ENCODE measurements at regions not wholly inside any gene's neighbourhood (a gene's known extent, or its start where the extent isn't known, plus 50 kb on each side); places are given as distances from the start of the nearest gene placed in this dataset.
A peak's percentile ranks its signal among the peaks of the same experiment; 100 is the strongest.

GRCh38 chr7:131000873-131001272, 266.9 kb upstream of the KLF14 start:
- no peak for DNase-seq

GRCh38 chr7:131002600-131002999, 268.6 kb upstream of the KLF14 start:
- no peak for DNase-seq

GRCh38 chr7:131003634-131004033, 269.6 kb upstream of the KLF14 start:
- DNase-seq: no peak

DNA sequence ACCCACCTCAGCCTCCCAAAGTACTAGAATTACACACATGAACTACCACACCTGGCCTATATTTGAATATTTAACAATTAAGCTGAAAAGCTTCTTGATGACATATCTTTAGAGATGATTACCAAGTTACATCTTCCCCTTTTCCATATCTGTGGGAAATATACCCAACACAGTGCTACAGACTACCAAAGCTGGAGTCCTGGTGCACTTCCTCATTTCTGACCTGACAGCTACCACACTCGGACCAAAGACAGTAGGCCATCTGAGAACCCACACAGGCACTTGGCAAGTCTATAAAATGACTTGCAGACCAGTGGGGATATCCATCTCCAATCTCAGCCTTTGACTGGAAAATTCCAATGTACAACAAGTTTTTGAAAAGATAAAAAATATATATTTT, 270.4 kb upstream of the KLF14 start:
- DNase-seq: no peak

- peak; percentile 6 for DNase-seq
Measured at GRCh38 chr7:131007439-131008330, 273.7 kb upstream of the KLF14 start.

DNA sequence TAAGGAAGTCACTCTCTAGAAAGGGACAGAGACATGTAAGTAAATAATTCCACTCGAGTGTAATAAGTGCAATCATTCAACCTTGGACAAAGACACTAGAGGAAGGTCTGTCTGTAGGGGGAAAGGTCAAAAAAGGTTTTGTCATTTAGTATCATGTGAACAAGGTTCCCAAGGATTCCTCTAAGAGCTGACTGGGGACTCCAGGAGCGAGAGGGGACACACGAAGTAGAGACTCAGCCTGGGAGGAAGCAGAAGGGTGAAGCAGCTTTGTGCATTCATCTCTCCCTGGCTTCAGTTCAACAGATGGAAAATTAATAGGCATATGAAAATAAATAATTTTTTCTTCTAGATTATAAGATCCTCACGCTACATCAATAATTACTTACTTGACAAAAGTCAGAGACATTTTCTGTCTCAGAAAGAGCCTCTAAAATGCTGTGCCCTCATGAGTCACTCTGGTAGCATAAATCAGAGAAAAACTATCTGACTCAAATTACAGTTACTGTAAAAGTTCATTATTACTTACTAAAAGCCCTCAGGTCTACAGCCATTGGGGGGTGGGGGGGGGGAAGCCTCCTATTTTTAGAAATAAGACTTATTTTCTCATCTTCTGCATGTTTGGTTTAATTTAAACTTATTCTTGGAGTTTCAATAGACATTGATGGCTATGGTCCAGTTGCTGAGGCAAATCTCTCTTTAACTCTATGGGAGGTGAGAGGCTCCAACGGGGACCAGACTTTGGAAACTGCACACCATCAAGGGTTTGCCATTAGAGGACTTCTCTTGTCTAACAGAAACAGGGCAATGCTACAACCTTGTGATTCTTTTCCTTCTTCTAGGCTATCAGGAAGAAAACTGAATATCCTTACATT, 275.1 kb upstream of the KLF14 start:
- no peak for DNase-seq

GRCh38 chr7:131010029-131010716, 276.2 kb upstream of the KLF14 start:
- no peak for DNase-seq

DNA sequence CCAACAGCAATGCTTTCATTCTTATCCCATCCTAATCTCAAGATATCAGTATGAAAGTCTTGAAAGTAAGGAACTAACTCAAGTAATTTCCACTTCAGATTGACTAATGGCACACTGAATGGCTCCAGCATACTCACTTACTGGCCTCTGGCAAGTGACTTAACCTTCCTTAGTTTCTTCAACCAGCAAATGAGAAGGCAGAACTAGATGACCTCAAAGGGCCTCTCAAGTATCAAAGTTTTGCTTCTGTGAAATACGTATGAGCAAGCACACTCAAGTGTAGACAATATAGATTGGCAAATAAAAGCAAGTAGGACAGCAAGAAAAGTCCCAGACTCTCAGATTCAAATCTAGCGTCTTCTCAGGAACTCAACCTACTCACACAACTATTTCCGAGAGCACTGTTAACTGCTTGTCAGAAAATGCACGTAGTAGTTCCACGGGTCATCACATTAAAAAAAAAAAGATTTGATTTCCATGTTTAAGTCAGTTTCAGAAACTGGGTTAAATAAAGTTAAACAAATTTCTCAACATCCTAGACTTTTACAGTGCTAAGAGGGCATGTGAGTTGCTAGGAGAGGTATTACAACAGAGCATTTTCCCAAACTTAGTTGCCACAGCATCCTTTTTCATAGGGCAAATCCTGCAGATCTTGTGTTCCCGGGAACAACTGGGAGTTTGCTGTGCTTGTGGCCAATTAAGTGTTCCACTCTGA, 276.9 kb upstream of the KLF14 start:
- no peak for DNase-seq

- no peak for DNase-seq
Measured at GRCh38 chr7:131011432-131011742, 277.4 kb upstream of the KLF14 start.

GRCh38 chr7:131011976-131012375, 278.0 kb upstream of the KLF14 start:
- no peak for DNase-seq

DNA sequence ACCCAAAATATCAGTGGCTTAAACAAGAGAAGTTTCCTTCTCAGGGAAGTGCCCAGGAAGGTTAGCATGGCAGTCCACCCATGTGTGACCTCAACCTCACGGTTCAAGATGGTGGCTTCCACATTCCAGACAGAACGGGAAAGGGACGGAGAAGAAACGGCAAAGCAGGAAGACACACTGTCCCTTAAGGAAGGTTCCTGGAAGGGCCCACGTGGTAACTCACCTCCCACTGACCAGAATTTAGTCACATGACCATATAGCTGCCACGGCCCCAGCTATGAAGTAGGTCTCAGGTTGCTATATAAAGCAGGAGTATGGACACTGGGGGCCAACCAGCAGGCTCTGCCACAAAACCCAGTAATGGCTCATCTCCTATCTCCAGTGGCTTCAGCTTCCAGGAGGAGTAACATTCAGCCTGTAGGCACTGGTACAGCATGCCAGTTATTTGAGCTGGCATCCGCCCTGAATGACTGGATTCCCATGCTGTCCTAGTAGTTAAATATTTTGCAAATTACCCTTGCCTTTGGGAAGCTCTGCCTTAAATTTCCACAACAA, 278.5 kb upstream of the KLF14 start:
- DNase-seq: no peak

DNA sequence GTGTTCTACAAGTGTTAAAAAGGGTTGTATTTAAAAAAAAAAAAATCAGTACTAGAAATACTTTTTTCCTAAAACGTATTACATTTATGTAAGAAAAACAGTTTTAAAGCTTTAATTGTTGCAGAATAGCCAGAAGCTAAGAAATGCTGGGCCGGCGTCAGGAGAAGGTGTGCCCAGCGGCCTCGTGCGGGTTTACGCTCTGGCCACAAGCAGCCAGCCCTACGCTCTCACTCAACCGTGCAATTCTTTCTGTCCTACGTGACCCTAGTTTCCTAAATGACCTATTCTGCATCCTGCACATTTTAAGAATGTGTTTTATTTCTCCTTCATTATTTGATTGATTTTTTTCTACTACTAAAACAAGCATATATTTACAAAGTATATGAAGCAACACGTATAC, 279.7 kb upstream of the KLF14 start:
- no peak for DNase-seq

- no peak for DNase-seq
Measured at GRCh38 chr7:131014906-131015656, 281.1 kb upstream of the KLF14 start.

- DNase-seq: no peak
Measured at GRCh38 chr7:131015657-131015958, 281.6 kb upstream of the KLF14 start.

DNA sequence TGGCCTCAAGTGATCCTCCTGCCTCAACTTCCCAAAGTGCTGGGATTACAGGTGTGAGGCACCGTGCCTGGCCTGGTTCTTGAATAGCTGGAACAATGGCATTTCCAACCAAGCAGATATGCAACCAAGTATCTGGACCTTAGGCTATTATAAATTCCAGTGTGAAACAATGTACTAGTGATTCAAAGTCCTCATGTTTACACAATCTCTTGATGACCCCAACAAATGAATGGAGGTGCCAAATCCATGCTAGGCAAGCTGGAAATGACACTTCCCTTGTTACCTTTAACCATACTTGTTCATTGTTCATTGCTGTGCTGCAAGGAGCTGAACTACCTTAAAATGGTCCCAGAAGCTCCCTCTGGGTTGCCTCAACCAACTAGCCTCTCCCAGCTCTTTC, 282.2 kb upstream of the KLF14 start:
- no peak for DNase-seq

DNA sequence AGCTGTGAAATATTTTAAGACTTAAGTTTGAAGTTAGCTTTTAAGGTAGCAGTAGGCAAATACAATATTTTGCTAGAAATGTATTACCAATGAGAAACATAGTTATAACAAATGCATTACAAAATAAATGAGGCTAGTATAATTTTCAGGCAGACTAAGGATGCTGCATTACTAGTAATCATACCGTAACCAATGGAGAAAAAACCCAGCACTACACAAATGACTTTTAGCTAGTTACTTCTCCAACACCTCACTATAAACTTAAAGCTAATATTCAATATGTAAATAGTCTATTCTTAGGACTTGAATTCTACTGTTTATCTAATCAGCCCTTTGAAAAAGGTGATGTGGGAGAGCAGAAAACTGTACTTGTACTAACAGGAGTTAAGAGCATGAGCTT, 285.3 kb upstream of the KLF14 start:
- DNase-seq: no peak

DNA sequence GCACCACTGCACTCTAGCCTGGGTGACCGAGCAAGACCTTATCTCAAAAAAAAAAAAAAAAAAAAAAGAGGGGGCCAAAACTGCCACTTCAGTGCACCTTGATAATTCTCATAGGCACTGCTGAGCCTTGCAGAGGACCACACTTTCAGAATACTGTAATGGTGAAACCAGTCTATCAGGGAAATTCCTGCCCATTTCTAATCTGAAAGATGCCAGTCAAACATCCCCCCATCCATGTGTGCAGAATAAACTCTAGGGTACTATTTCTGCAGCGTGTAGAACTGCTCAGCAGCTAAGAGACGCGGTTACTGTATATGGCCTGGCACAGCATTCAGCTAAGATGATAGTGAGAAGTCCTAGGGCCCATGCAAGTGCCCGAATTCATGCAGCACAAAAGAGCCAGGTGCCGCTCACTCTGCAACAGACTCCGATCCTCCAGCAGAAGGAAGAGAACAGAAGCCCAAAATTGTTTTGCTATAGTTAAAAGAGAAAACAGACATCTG, 286.8 kb upstream of the KLF14 start:
- no peak for DNase-seq

- no peak for DNase-seq
Measured at GRCh38 chr7:131021460-131021859, 287.5 kb upstream of the KLF14 start.

GRCh38 chr7:131021902-131022301, 287.9 kb upstream of the KLF14 start:
- no peak for DNase-seq

GRCh38 chr7:131026297-131027000, 292.4 kb upstream of the KLF14 start:
- DNase-seq: no peak

DNA sequence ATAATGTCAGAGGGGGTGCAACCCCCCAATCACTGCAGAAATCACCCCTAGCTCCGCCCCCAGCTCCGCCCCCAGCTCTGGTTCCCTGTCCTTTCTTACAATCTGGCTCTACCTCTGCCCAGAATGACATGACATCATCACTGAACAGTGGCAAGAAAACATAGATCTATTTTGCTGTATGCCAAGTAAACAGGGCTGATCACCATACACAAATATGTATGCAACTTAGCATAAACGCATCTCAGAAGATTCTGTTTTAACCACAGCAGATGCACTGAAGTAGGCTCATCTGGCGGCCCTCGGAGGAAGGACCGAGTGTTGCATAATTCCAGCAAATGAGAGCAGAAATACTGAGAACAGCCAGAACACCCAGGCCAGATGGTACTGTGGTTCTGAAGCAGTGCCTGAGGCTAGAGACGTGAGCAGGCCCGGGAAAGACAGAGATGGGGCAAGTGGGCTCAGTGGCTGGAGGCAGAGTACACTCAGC, 293.3 kb upstream of the KLF14 start:
- DNase-seq: no peak
